ENCODE measurements at regions not wholly inside any gene's neighbourhood (a gene's known extent, or its start where the extent isn't known, plus 50 kb on each side); places are given as distances from the start of the nearest gene placed in this dataset.

GRCh38 chr13:81670048-81670447 is 1329.1 kb upstream of the SPRY2 start:
- H3K9me3 ChIP-seq (ENCODE audit: control insufficient read depth in 1 of 2, low read length in 2 of 2): no peaks in the 10 kb centered on the region
- H3K36me3 ChIP-seq (ENCODE audit: insufficient read depth, low read length): no peaks in the 10 kb centered on the region
- H3K4me1 Mint-ChIP-seq: no peaks in the 10 kb centered on the region
- no peaks in the 10 kb centered on the region for H3K36me3 Mint-ChIP-seq
- H3K4me3 Mint-ChIP-seq: no peak overlapping the region
- no peak overlapping the region for H3K27ac ChIP-seq (ENCODE audit: low read depth, low read length)
- intact Hi-C loops (cut with micrococcal nuclease): no loop called here
- peaks cover 0 to 10% (median 4%) of the 10 kb centered on the region in 8 donors for H3K9me3 Mint-ChIP-seq
- ChIA-PET CTCF (ENCODE audit: partially characterized antibody) (no interaction called here), POLR2A (ENCODE audit: partially characterized antibody) (no interaction called here)
- H3K27me3 Mint-ChIP-seq: no peaks in the 10 kb centered on the region
- H3K27me3 ChIP-seq (ENCODE audit: insufficient read depth, low read length): no peaks in the 10 kb centered on the region
- no peak for DNase-seq
- no peak overlapping the region for H3K27ac Mint-ChIP-seq
- no peak overlapping the region for H3K4me3 ChIP-seq (ENCODE audit: low read length in 2 of 2)
- H3K4me1 ChIP-seq (ENCODE audit: insufficient read depth, low read length): no peaks in the 10 kb centered on the region

GRCh38 chr13:81664872-81665271 is 1323.9 kb upstream of the SPRY2 start:
- no peaks in the 10 kb centered on the region for H3K36me3 ChIP-seq (ENCODE audit: insufficient read depth, low read length)
- H3K36me3 Mint-ChIP-seq: no peaks in the 10 kb centered on the region
- no peak overlapping the region for H3K27ac Mint-ChIP-seq
- H3K27me3 ChIP-seq (ENCODE audit: insufficient read depth, low read length): no peaks in the 10 kb centered on the region
- H3K4me1 Mint-ChIP-seq: no peaks in the 10 kb centered on the region
- no peaks in the 10 kb centered on the region for H3K4me1 ChIP-seq (ENCODE audit: insufficient read depth, low read length)
- CTCF ChIA-PET (ENCODE audit: partially characterized antibody): no interaction called here
- no peak overlapping the region for H3K27ac ChIP-seq (ENCODE audit: low read depth, low read length)
- H3K4me3 Mint-ChIP-seq: no peak overlapping the region
- H3K9me3 ChIP-seq (ENCODE audit: control insufficient read depth in 1 of 2, low read length in 2 of 2): no peaks in the 10 kb centered on the region
- intact Hi-C loops (cut with micrococcal nuclease): no loop called here
- H3K4me3 ChIP-seq (ENCODE audit: low read length in 2 of 2): no peak overlapping the region
- no peaks in the 10 kb centered on the region for H3K27me3 Mint-ChIP-seq
- POLR2A ChIA-PET (ENCODE audit: partially characterized antibody): no interaction called here
- no peak for DNase-seq
- peaks cover 0 to 9% (median 4%) of the 10 kb centered on the region in 8 donors for H3K9me3 Mint-ChIP-seq

- Mint-ChIP-seq H3K9me3 (peaks cover 0 to 17% (median 10%) of the 10 kb centered on the region in 8 donors), H3K27ac (no peak overlapping the region), H3K36me3 (no peaks in the 10 kb centered on the region), H3K4me1 (no peaks in the 10 kb centered on the region), H3K27me3 (no peaks in the 10 kb centered on the region), H3K4me3 (no peak overlapping the region)
- H3K4me3 ChIP-seq (ENCODE audit: low read length in 2 of 2): no peak overlapping the region
- H3K9me3 ChIP-seq (ENCODE audit: control insufficient read depth in 1 of 2, low read length in 2 of 2): no peaks in the 10 kb centered on the region
- no peaks in the 10 kb centered on the region for H3K36me3 ChIP-seq (ENCODE audit: insufficient read depth, low read length)
- H3K27ac ChIP-seq (ENCODE audit: low read depth, low read length): no peak overlapping the region
- no peak for DNase-seq
- ChIA-PET POLR2A (ENCODE audit: partially characterized antibody) (no interaction called here), CTCF (ENCODE audit: partially characterized antibody) (no interaction called here)
- H3K4me1 ChIP-seq (ENCODE audit: insufficient read depth, low read length): no peaks in the 10 kb centered on the region
- intact Hi-C loops (cut with micrococcal nuclease): no loop called here
- no peaks in the 10 kb centered on the region for H3K27me3 ChIP-seq (ENCODE audit: insufficient read depth, low read length)
These were observed 1319.1 kb upstream of the SPRY2 start for GRCh38 chr13:81659984-81660383.

GRCh38 chr13:81658598-81659370 is 1317.9 kb upstream of the SPRY2 start:
- H3K36me3 ChIP-seq (ENCODE audit: insufficient read depth, low read length): no peaks in the 10 kb centered on the region
- Mint-ChIP-seq H3K4me1 (no peaks in the 10 kb centered on the region), H3K4me3 (no peak overlapping the region), H3K27me3 (no peaks in the 10 kb centered on the region), H3K36me3 (no peaks in the 10 kb centered on the region), H3K27ac (no peak overlapping the region), H3K9me3 (peaks cover 0 to 17% (median 10%) of the 10 kb centered on the region in 8 donors)
- H3K9me3 ChIP-seq (ENCODE audit: control insufficient read depth in 1 of 2, low read length in 2 of 2): no peaks in the 10 kb centered on the region
- CTCF ChIA-PET (ENCODE audit: partially characterized antibody): no interaction called here
- intact Hi-C loops (cut with micrococcal nuclease): no loop called here
- H3K4me1 ChIP-seq (ENCODE audit: insufficient read depth, low read length): no peaks in the 10 kb centered on the region
- no peak overlapping the region for H3K27ac ChIP-seq (ENCODE audit: low read depth, low read length)
- POLR2A ChIA-PET (ENCODE audit: partially characterized antibody): no interaction called here
- H3K4me3 ChIP-seq (ENCODE audit: low read length in 2 of 2): no peak overlapping the region
- H3K27me3 ChIP-seq (ENCODE audit: insufficient read depth, low read length): no peaks in the 10 kb centered on the region
- no peak for DNase-seq

GRCh38 chr13:81639984-81640582 is 1299.2 kb upstream of the SPRY2 start:
- no peaks in the 10 kb centered on the region for H3K27me3 Mint-ChIP-seq
- POLR2A ChIA-PET (ENCODE audit: partially characterized antibody): no interaction called here
- no peaks in the 10 kb centered on the region for H3K4me1 Mint-ChIP-seq
- H3K4me3 Mint-ChIP-seq: no peak overlapping the region
- H3K27me3 ChIP-seq (ENCODE audit: insufficient read depth, low read length): no peaks in the 10 kb centered on the region
- no peaks in the 10 kb centered on the region for H3K9me3 ChIP-seq (ENCODE audit: control insufficient read depth in 1 of 2, low read length in 2 of 2)
- H3K4me3 ChIP-seq (ENCODE audit: low read length in 2 of 2): no peak overlapping the region
- H3K27ac ChIP-seq (ENCODE audit: low read depth, low read length): no peak overlapping the region
- no peak for DNase-seq
- peaks cover 0 to 3% (median 1%) of the 10 kb centered on the region in 8 donors for H3K9me3 Mint-ChIP-seq
- intact Hi-C loops (cut with micrococcal nuclease): no loop called here
- CTCF ChIA-PET (ENCODE audit: partially characterized antibody): no interaction called here
- no peaks in the 10 kb centered on the region for H3K36me3 Mint-ChIP-seq
- H3K4me1 ChIP-seq (ENCODE audit: insufficient read depth, low read length): no peaks in the 10 kb centered on the region
- no peak overlapping the region for H3K27ac Mint-ChIP-seq
- no peaks in the 10 kb centered on the region for H3K36me3 ChIP-seq (ENCODE audit: insufficient read depth, low read length)

GRCh38 chr13:81637457-81637856 is 1296.5 kb upstream of the SPRY2 start:
- no peak overlapping the region for H3K4me3 Mint-ChIP-seq
- ChIA-PET POLR2A (ENCODE audit: partially characterized antibody) (no interaction called here), CTCF (ENCODE audit: partially characterized antibody) (no interaction called here)
- no peaks in the 10 kb centered on the region for H3K4me1 Mint-ChIP-seq
- Histone ChIP-seq H3K9me3 (ENCODE audit: control insufficient read depth in 1 of 2, low read length in 2 of 2) (no peaks in the 10 kb centered on the region), H3K27ac (ENCODE audit: low read depth, low read length) (no peak overlapping the region), H3K4me1 (ENCODE audit: insufficient read depth, low read length) (no peaks in the 10 kb centered on the region), H3K36me3 (ENCODE audit: insufficient read depth, low read length) (no peaks in the 10 kb centered on the region), H3K27me3 (ENCODE audit: insufficient read depth, low read length) (no peaks in the 10 kb centered on the region), H3K4me3 (ENCODE audit: low read length in 2 of 2) (no peak overlapping the region)
- H3K36me3 Mint-ChIP-seq: no peaks in the 10 kb centered on the region
- peaks cover 0 to 11% (median under 1%) of the 10 kb centered on the region in 8 donors for H3K9me3 Mint-ChIP-seq
- no peak overlapping the region for H3K27ac Mint-ChIP-seq
- no peaks in the 10 kb centered on the region for H3K27me3 Mint-ChIP-seq
- intact Hi-C loops (cut with micrococcal nuclease): no loop called here
- DNase-seq: no peak

- Mint-ChIP-seq H3K27ac (no peak overlapping the region), H3K36me3 (no peaks in the 10 kb centered on the region), H3K9me3 (peaks cover 0 to 12% (median 2%) of the 10 kb centered on the region in 8 donors), H3K4me3 (no peak overlapping the region), H3K4me1 (no peaks in the 10 kb centered on the region), H3K27me3 (no peaks in the 10 kb centered on the region)
- ChIA-PET CTCF (ENCODE audit: partially characterized antibody) (no interaction called here), POLR2A (ENCODE audit: partially characterized antibody) (no interaction called here)
- no peaks in the 10 kb centered on the region for H3K9me3 ChIP-seq (ENCODE audit: control insufficient read depth in 1 of 2, low read length in 2 of 2)
- intact Hi-C loops (cut with micrococcal nuclease): no loop called here
- H3K27me3 ChIP-seq (ENCODE audit: insufficient read depth, low read length): no peaks in the 10 kb centered on the region
- H3K27ac ChIP-seq (ENCODE audit: low read depth, low read length): no peak overlapping the region
- DNase-seq: no peak
- H3K36me3 ChIP-seq (ENCODE audit: insufficient read depth, low read length): no peaks in the 10 kb centered on the region
- no peaks in the 10 kb centered on the region for H3K4me1 ChIP-seq (ENCODE audit: insufficient read depth, low read length)
- H3K4me3 ChIP-seq (ENCODE audit: low read length in 2 of 2): no peak overlapping the region
These were observed 1295.2 kb upstream of the SPRY2 start for GRCh38 chr13:81636120-81636519.

All from CD4-positive, alpha-beta memory T cell (primary cell).